IgD-negative memory B cell (primary cell): ENCODE measurements at regions not wholly inside any gene's neighbourhood (a gene's known extent, or its start where the extent isn't known, plus 50 kb on each side); places are given as distances from the start of the nearest gene placed in this dataset.
"Not testable (repeated sequence)": the region's sequence is repeated elsewhere in the genome, so short reads cannot be mapped to it uniquely, and the experiment has no call there.

ENCODE experiments used
- H3K27ac Mint-ChIP-seq, 3 donors: one replicate each; pipeline ENCODE4 v1.8.0; 2020 to 2022; ENCODE audit warnings: mild to moderate bottlenecking in 3 of 3, mixed read lengths in 3 of 3, moderate library complexity in 1 of 3
- H3K27me3 Mint-ChIP-seq: one replicate; pipeline ENCODE4 v1.8.0; 2021; ENCODE audit warnings: mixed read lengths
- H3K36me3 Mint-ChIP-seq: one replicate; pipeline ENCODE4 v1.8.0; 2020; ENCODE audit warnings: mild to moderate bottlenecking, mixed read lengths
- H3K4me1 Mint-ChIP-seq, 3 donors: one replicate each; pipeline ENCODE4 v1.8.0; 2020 to 2022; ENCODE audit warnings: mixed read lengths in 3 of 3, mild to moderate bottlenecking in 1 of 3
- H3K4me3 Mint-ChIP-seq, 4 donors: one replicate each; pipeline ENCODE4 v1.8.0; 2020 to 2022; ENCODE audit warnings: mild to moderate bottlenecking in 4 of 4, mixed read lengths in 4 of 4, moderate library complexity in 3 of 4
- H3K9me3 Mint-ChIP-seq, 3 donors: one replicate each; pipeline ENCODE4 v1.8.0; 2020 to 2021; ENCODE audit warnings: mixed read lengths in 3 of 3, mild to moderate bottlenecking in 1 of 3

- H3K27ac Mint-ChIP-seq: no peak overlapping the region
- peaks cover 0 to 8% (median 4%) of the 10 kb centered on the region in 3 donors for H3K9me3 Mint-ChIP-seq
- H3K4me1 Mint-ChIP-seq: no peaks in the 10 kb centered on the region
- H3K27me3 Mint-ChIP-seq: no peaks in the 10 kb centered on the region
- no peak overlapping the region for H3K4me3 Mint-ChIP-seq
- H3K36me3 Mint-ChIP-seq: no peaks in the 10 kb centered on the region
Observed at GRCh38 chr20:8971669-8972316, 97.1 kb upstream of the PLCB4 start.

GRCh38 chr20:8972963-8973705 lies 95.8 kb upstream of the PLCB4 start:
- Mint-ChIP-seq H3K9me3 (peaks cover 3 to 4% (median 4%) of the 10 kb centered on the region in 3 donors), H3K4me1 (no peaks in the 10 kb centered on the region), H3K36me3 (no peaks in the 10 kb centered on the region), H3K4me3 (no peak overlapping the region), H3K27me3 (no peaks in the 10 kb centered on the region), H3K27ac (no peak overlapping the region)

- H3K36me3 Mint-ChIP-seq: no peaks in the 10 kb centered on the region
- H3K9me3 Mint-ChIP-seq: peaks cover 2 to 11% (median 3%) of the 10 kb centered on the region in 3 donors
- no peaks in the 10 kb centered on the region for H3K27me3 Mint-ChIP-seq
- no peaks in the 10 kb centered on the region for H3K4me1 Mint-ChIP-seq
- no peak overlapping the region for H3K4me3 Mint-ChIP-seq
- no peak overlapping the region for H3K27ac Mint-ChIP-seq
Observed at GRCh38 chr20:8974009-8974708, 94.7 kb upstream of the PLCB4 start.

- Mint-ChIP-seq H3K27me3 (no peaks in the 10 kb centered on the region), H3K4me1 (no peaks in the 10 kb centered on the region), H3K9me3 (peaks cover 1 to 11% (median 3%) of the 10 kb centered on the region in 3 donors), H3K36me3 (no peaks in the 10 kb centered on the region), H3K27ac (no peak overlapping the region), H3K4me3 (no peak overlapping the region)
Observed at GRCh38 chr20:8981482-8981881, 87.4 kb upstream of the PLCB4 start.

- H3K4me1 Mint-ChIP-seq: no peaks in the 10 kb centered on the region
- peaks cover 0 to 9% (median 1%) of the 10 kb centered on the region in 3 donors for H3K9me3 Mint-ChIP-seq
- no peak overlapping the region for H3K27ac Mint-ChIP-seq
- no peaks in the 10 kb centered on the region for H3K36me3 Mint-ChIP-seq
- no peak overlapping the region for H3K4me3 Mint-ChIP-seq
- no peaks in the 10 kb centered on the region for H3K27me3 Mint-ChIP-seq
Observed at GRCh38 chr20:8983478-8984345, 85.2 kb upstream of the PLCB4 start.

- Mint-ChIP-seq H3K4me3 (no peak overlapping the region), H3K27me3 (no peaks in the 10 kb centered on the region), H3K9me3 (peaks cover 0 to 4% (median 0%) of the 10 kb centered on the region in 3 donors), H3K36me3 (peaks cover 3% of the 10 kb centered on the region), H3K4me1 (no peaks in the 10 kb centered on the region), H3K27ac (no peak overlapping the region)
Observed at GRCh38 chr20:8986631-8987030, 82.3 kb upstream of the PLCB4 start.

GRCh38 chr20:8990770-8991169 lies 78.1 kb upstream of the PLCB4 start:
- H3K9me3 Mint-ChIP-seq: no peaks in the 10 kb centered on the region
- no peak overlapping the region for H3K4me3 Mint-ChIP-seq
- H3K4me1 Mint-ChIP-seq: no peaks in the 10 kb centered on the region
- H3K36me3 Mint-ChIP-seq: peaks cover 3% of the 10 kb centered on the region
- H3K27me3 Mint-ChIP-seq: no peaks in the 10 kb centered on the region
- H3K27ac Mint-ChIP-seq: no peak overlapping the region

GRCh38 chr20:8994045-8994444 lies 74.8 kb upstream of the PLCB4 start:
- no peak overlapping the region for H3K27ac Mint-ChIP-seq
- H3K27me3 Mint-ChIP-seq: no peaks in the 10 kb centered on the region
- no peak overlapping the region for H3K4me3 Mint-ChIP-seq
- peaks cover 0 to 1% (median 0%) of the 10 kb centered on the region in 3 donors for H3K9me3 Mint-ChIP-seq
- peaks cover 3% of the 10 kb centered on the region for H3K36me3 Mint-ChIP-seq
- no peaks in the 10 kb centered on the region for H3K4me1 Mint-ChIP-seq

GRCh38 chr20:8995761-8996160 lies 73.1 kb upstream of the PLCB4 start:
- H3K4me3 Mint-ChIP-seq: no peak overlapping the region
- H3K27me3 Mint-ChIP-seq: no peaks in the 10 kb centered on the region
- peaks cover 0 to 6% (median 1%) of the 10 kb centered on the region in 3 donors for H3K9me3 Mint-ChIP-seq
- no peaks in the 10 kb centered on the region for H3K36me3 Mint-ChIP-seq
- no peak overlapping the region for H3K27ac Mint-ChIP-seq
- no peaks in the 10 kb centered on the region for H3K4me1 Mint-ChIP-seq

GRCh38 chr20:8996817-8997512 lies 71.9 kb upstream of the PLCB4 start:
- Mint-ChIP-seq H3K36me3 (no peaks in the 10 kb centered on the region), H3K9me3 (peaks cover 0 to 13% (median 2%) of the 10 kb centered on the region in 3 donors), H3K27ac (no peak overlapping the region), H3K27me3 (no peaks in the 10 kb centered on the region), H3K4me1 (no peaks in the 10 kb centered on the region), H3K4me3 (no peak overlapping the region)

GRCh38 chr20:8997701-8998117 lies 71.2 kb upstream of the PLCB4 start:
- H3K4me3 Mint-ChIP-seq: no peak overlapping the region
- H3K36me3 Mint-ChIP-seq: no peaks in the 10 kb centered on the region
- peaks cover 0 to 17% (median 2%) of the 10 kb centered on the region in 3 donors for H3K9me3 Mint-ChIP-seq

GRCh38 chr20:9011121-9011520 lies 57.8 kb upstream of the PLCB4 start:
- Mint-ChIP-seq H3K36me3 (no peaks in the 10 kb centered on the region), H3K4me3 (no peak overlapping the region), H3K4me1 (no peaks in the 10 kb centered on the region), H3K27ac (no peak overlapping the region), H3K27me3 (no peaks in the 10 kb centered on the region), H3K9me3 (peaks cover 0 to 20% (median 9%) of the 10 kb centered on the region in 3 donors)

More at GRCh38 chr20:8997701-8998117, 71.2 kb upstream of the PLCB4 start:
- Mint-ChIP-seq H3K4me1 (no peaks in the 10 kb centered on the region), H3K27ac (no peak overlapping the region), H3K27me3 (no peaks in the 10 kb centered on the region)

- not testable (repeated sequence) for H3K9me3 Mint-ChIP-seq, H3K4me1 Mint-ChIP-seq, H3K4me3 Mint-ChIP-seq, H3K27me3 Mint-ChIP-seq, H3K36me3 Mint-ChIP-seq, H3K27ac Mint-ChIP-seq
Observed at GRCh38 chr20:9015232-9015983, 53.5 kb upstream of the PLCB4 start.

- Mint-ChIP-seq H3K36me3 (no peaks in the 10 kb centered on the region), H3K4me1 (no peaks in the 10 kb centered on the region), H3K27me3 (no peaks in the 10 kb centered on the region), H3K27ac (no peak overlapping the region), H3K4me3 (no peak overlapping the region), H3K9me3 (peaks cover 0 to 5% (median 0%) of the 10 kb centered on the region in 3 donors)
Observed at GRCh38 chr20:9015984-9016324, 52.9 kb upstream of the PLCB4 start.
